ENCODE measurements at regions not wholly inside any gene's neighbourhood (a gene's known extent, or its start where the extent isn't known, plus 50 kb on each side); places are given as distances from the start of the nearest gene placed in this dataset.

GRCh38 chr20:11101243-11101642 is 427.4 kb upstream of the JAG1 start:
- no peak for DNase-seq

- no peak for DNase-seq
These were observed 427.9 kb upstream of the JAG1 start for GRCh38 chr20:11101696-11102095.

- no peak for DNase-seq
These were observed 430.1 kb upstream of the JAG1 start for GRCh38 chr20:11103866-11104265.

GRCh38 chr20:11108102-11108810 is 434.5 kb upstream of the JAG1 start:
- no peak for DNase-seq

GRCh38 chr20:11110535-11110934 is 436.7 kb upstream of the JAG1 start:
- DNase-seq: no peak

GRCh38 chr20:11111191-11111590 is 437.4 kb upstream of the JAG1 start:
- DNase-seq: no peak

- no peak for DNase-seq
These were observed 439.0 kb upstream of the JAG1 start for GRCh38 chr20:11112832-11113231.

- DNase-seq: no peak
These were observed 440.6 kb upstream of the JAG1 start for GRCh38 chr20:11114382-11114781.

- no peak for DNase-seq
These were observed 444.2 kb upstream of the JAG1 start for GRCh38 chr20:11117808-11118528.

GRCh38 chr20:11118802-11119380 is 445.1 kb upstream of the JAG1 start:
- no peak for DNase-seq

GRCh38 chr20:11119573-11119972 is 445.8 kb upstream of the JAG1 start:
- DNase-seq: no peak

- DNase-seq: no peak
These were observed 446.6 kb upstream of the JAG1 start for GRCh38 chr20:11120431-11120830.

GRCh38 chr20:11124849-11125505 is 451.2 kb upstream of the JAG1 start:
- DNase-seq: no peak

GRCh38 chr20:11128220-11128718 is 454.5 kb upstream of the JAG1 start:
- DNase-seq: no peak

- no peak for DNase-seq
These were observed 454.9 kb upstream of the JAG1 start for GRCh38 chr20:11128721-11129120.

- no peak for DNase-seq
These were observed 456.9 kb upstream of the JAG1 start for GRCh38 chr20:11130554-11131166.

GRCh38 chr20:11132819-11133415 is 459.1 kb upstream of the JAG1 start:
- no peak for DNase-seq

GRCh38 chr20:11136691-11137090 is 462.9 kb upstream of the JAG1 start:
- no peak for DNase-seq

- DNase-seq: no peak
These were observed 463.9 kb upstream of the JAG1 start for GRCh38 chr20:11137688-11138087.

GRCh38 chr20:11140359-11140758 is 466.6 kb upstream of the JAG1 start:
- no peak for DNase-seq

GRCh38 chr20:11143481-11143880 is 469.7 kb upstream of the JAG1 start:
- DNase-seq: no peak

- DNase-seq: no peak
These were observed 470.5 kb upstream of the JAG1 start for GRCh38 chr20:11144114-11144950.
